ENCODE measurements at regions not wholly inside any gene's neighbourhood (a gene's known extent, or its start where the extent isn't known, plus 50 kb on each side); places are given as distances from the start of the nearest gene placed in this dataset.

- no peak for TF ChIP-seq GATA1 (IDR thresholded peaks at IDR 0.05; ENCODE audit: low read depth, low read length)
- no peak for TF ChIP-seq POLR2A (IDR thresholded peaks at IDR 0.05; ENCODE audit: low read length)
- DNase-seq: no peak
Measured at GRCh38 chr6:144723431-144723830, 438.3 kb downstream of the UTRN start.

DNA sequence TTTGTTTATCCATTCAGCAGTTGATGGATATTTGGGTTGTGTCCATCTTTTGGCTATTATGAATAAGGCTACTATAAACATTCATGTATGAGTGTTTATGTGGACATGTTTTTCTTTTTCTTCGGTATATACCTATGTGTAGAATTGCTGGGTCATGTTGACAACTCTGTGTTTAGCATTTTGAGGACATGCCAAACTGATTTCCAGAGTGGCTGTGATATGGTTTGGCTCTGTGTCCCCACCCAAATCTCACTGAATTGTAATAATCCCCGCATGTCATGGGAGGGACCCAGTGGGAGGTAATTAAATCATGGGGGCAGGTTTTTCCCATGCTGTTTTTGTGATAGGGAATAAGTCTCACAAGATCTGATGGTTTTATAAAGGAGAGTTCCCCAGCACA is 439.7 kb downstream of the UTRN start:
- no peak for DNase-seq
- TF ChIP-seq GATA1 (IDR thresholded peaks at IDR 0.05; ENCODE audit: low read depth, low read length) (no peak), POLR2A (IDR thresholded peaks at IDR 0.05; ENCODE audit: low read length) (no peak)

- TF ChIP-seq GATA1 (IDR thresholded peaks at IDR 0.05; ENCODE audit: low read depth, low read length) (no peak), POLR2A (IDR thresholded peaks at IDR 0.05; ENCODE audit: low read length) (no peak)
- no peak for DNase-seq
Measured at GRCh38 chr6:144725736-144726522, 440.8 kb downstream of the UTRN start.

DNA sequence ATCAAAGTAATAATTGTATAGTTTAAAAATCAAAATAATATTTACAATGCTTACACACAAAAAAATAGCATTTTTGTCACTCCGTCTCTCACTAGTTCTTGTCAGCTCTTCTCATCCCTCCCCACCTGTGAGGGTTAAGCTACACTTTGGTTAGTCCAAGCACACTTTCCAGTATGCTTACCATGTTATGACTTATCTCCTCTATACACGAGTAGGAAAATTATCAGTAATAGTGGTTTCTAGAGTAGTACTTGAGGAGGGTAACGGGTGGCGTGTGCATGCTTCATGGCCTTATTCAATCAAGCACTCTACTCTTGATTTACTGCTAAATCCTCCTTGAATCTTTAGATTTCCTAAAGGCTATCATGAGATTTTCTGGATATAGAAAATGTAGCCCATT is 443.7 kb downstream of the UTRN start:
- DNase-seq: no peak
- TF ChIP-seq GATA1 (IDR thresholded peaks at IDR 0.05; ENCODE audit: low read depth, low read length): no peak
- TF ChIP-seq POLR2A (IDR thresholded peaks at IDR 0.05; ENCODE audit: low read length): no peak

- no peak for DNase-seq
- TF ChIP-seq GATA1 (IDR thresholded peaks at IDR 0.05; ENCODE audit: low read depth, low read length): no peak
- no peak for TF ChIP-seq POLR2A (IDR thresholded peaks at IDR 0.05; ENCODE audit: low read length)
Measured at GRCh38 chr6:144729502-144729901, 444.4 kb downstream of the UTRN start.

GRCh38 chr6:144730088-144730645 is 445.0 kb downstream of the UTRN start:
- no peak for TF ChIP-seq POLR2A (IDR thresholded peaks at IDR 0.05; ENCODE audit: low read length)
- no peak for TF ChIP-seq GATA1 (IDR thresholded peaks at IDR 0.05; ENCODE audit: low read depth, low read length)
- no peak for DNase-seq

GRCh38 chr6:144731229-144731628 is 446.1 kb downstream of the UTRN start:
- DNase-seq: no peak
- TF ChIP-seq POLR2A (IDR thresholded peaks at IDR 0.05; ENCODE audit: low read length): no peak
- no peak for TF ChIP-seq GATA1 (IDR thresholded peaks at IDR 0.05; ENCODE audit: low read depth, low read length)

DNA sequence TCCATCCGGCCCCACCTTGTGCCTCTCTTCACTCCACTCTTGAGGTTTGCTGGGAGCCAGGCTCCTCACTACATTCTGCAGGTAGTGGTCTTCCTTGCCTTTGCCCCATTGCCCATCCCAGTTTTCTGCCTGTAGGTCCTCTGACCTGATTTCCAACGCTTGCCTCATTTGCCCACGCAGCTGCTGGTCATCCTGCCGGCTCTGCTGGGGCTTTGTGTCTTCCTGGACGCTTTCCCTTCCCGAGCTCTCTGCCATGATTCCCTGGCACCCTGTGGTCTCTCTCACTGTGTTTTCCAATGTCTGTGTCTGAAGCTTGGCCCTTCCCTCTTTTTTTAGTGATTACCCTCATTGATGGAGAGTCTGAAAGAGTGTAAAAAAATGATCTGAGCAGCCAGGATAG is 451.6 kb downstream of the UTRN start:
- no peak for TF ChIP-seq POLR2A (IDR thresholded peaks at IDR 0.05; ENCODE audit: low read length)
- TF ChIP-seq GATA1 (IDR thresholded peaks at IDR 0.05; ENCODE audit: low read depth, low read length): no peak
- no peak for DNase-seq

DNA sequence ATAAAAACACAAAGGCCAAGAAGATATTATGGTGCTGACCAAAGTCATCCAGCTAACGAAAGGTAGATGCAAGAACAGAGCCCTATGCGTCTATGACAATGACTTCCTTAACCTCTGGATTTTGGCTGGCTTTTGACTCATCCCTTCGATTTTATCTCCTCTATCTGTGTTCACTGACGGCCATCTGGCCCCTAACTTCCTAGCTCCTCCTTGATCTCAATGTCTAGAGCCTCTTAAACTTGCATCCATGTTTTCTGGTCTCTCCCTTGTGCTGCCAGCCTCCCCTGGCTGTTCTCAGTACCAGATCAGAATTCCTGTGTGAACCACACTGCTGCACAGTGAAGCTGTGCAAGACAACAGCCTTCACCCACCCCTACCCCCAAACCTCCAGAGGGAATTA is 452.9 kb downstream of the UTRN start:
- TF ChIP-seq POLR2A (IDR thresholded peaks at IDR 0.05; ENCODE audit: low read length) (no peak), GATA1 (IDR thresholded peaks at IDR 0.05; ENCODE audit: low read depth, low read length) (no peak)
- DNase-seq: no peak

- TF ChIP-seq GATA1 (IDR thresholded peaks at IDR 0.05; ENCODE audit: low read depth, low read length): no peak
- no peak for TF ChIP-seq POLR2A (IDR thresholded peaks at IDR 0.05; ENCODE audit: low read length)
- no peak for DNase-seq
Measured at GRCh38 chr6:144739873-144740272, 454.7 kb downstream of the UTRN start.

- DNase-seq: no peak
- no peak for TF ChIP-seq GATA1 (IDR thresholded peaks at IDR 0.05; ENCODE audit: low read depth, low read length)
- no peak for TF ChIP-seq POLR2A (IDR thresholded peaks at IDR 0.05; ENCODE audit: low read length)
Measured at GRCh38 chr6:144741659-144742058, 456.5 kb downstream of the UTRN start.

GRCh38 chr6:144742779-144743178 is 457.6 kb downstream of the UTRN start:
- no peak for TF ChIP-seq GATA1 (IDR thresholded peaks at IDR 0.05; ENCODE audit: low read depth, low read length)
- no peak for TF ChIP-seq POLR2A (IDR thresholded peaks at IDR 0.05; ENCODE audit: low read length)
- DNase-seq: no peak

DNA sequence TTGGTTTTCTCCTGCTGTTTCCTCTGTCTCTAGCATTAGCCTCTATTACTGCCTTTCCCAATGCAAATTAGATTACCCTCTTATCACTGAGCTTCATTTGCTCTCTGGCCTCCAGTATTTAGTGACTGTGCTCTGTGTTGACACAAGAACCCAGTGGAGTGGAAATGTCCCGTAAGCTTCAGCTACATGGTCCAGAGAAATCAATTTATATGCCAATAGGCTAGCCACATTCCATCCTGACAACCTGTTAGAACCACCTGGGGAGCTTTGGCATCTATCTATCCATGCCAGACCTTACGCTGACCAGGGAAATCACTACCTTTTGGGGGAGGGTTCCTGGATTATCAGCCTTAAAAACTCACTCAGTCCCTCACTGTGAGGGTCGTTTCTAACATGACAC is 459.6 kb downstream of the UTRN start:
- TF ChIP-seq GATA1 (IDR thresholded peaks at IDR 0.05; ENCODE audit: low read depth, low read length) (no peak), POLR2A (IDR thresholded peaks at IDR 0.05; ENCODE audit: low read length) (no peak)

GRCh38 chr6:144745439-144745838 is 460.3 kb downstream of the UTRN start:
- TF ChIP-seq GATA1 (IDR thresholded peaks at IDR 0.05; ENCODE audit: low read depth, low read length) (no peak), POLR2A (IDR thresholded peaks at IDR 0.05; ENCODE audit: low read length) (no peak)
- DNase-seq: no peak

More for the DNA sequence above, 459.6 kb downstream of the UTRN start:
- no peak for DNase-seq

DNA sequence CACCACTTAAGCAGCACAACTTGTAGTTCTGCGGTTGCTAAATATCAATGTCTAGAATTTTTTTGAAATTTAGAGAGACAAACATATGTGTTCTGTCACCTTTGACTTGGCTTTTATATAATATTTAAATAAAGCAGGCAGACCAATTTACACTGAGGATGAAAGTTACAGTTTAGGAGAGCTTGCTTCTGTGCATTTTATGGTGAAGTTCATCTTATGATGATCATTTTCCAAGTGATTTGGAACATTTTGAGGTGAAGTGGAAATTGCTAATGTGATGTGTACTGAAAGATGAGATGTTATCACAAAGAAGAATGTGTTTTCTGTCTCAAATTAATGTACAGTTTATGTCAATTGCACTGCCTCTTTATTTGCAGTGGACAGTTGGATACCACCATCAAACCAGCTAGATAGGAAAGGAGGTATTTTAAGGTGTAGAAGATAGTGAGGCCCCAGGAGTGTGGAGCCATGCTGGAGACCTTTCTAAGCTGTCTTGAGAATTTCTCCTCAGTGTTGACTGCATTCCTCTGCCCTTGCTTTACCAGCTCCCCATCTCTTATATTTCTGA is 461.9 kb downstream of the UTRN start:
- TF ChIP-seq GATA1 (IDR thresholded peaks at IDR 0.05; ENCODE audit: low read depth, low read length) (no peak), POLR2A (IDR thresholded peaks at IDR 0.05; ENCODE audit: low read length) (no peak)
- no peak for DNase-seq
